Activated CD4-positive, alpha-beta T cell treated with anti-CD3 and anti-CD28 coated beads for 36 hours (primary cell): ENCODE measurements at regions not wholly inside any gene's neighbourhood (a gene's known extent, or its start where the extent isn't known, plus 50 kb on each side); places are given as distances from the start of the nearest gene placed in this dataset.

Experiments
- ATAC-seq: fragments of 200-7000 bp; cut with Tn5 transposase; one replicate; pipeline ENCODE4 v1.10.0; 2021; ENCODE audit warnings: mild to moderate bottlenecking, moderate library complexity
- CTCF ChIA-PET: fragments of 350-600 bp; sonication (Branson Sonifier 250); formaldehyde crosslinking; loops from one replicate; lab custom pipeline; 2021; ENCODE audit warnings: antibody characterized with exemption; lab: Charles Lee
- POLR2A ChIA-PET: fragments of 350-600 bp; sonication (Branson Sonifier 250); formaldehyde crosslinking; loops from one replicate; lab custom pipeline; 2021; ENCODE audit warnings: antibody characterized with exemption, inconsistent platforms; lab: Charles Lee
- DNase-seq: peaks from one replicate; pipeline ENCODE4 v3.0.0-alpha.2; 2020
- H3K27ac Mint-ChIP-seq: one replicate; pipeline ENCODE4 v1.8.0; 2021; ENCODE audit warnings: mixed read lengths
- H3K27me3 Mint-ChIP-seq: one replicate; pipeline ENCODE4 v1.8.0; 2021; ENCODE audit warnings: mixed read lengths
- H3K36me3 Mint-ChIP-seq: one replicate; pipeline ENCODE4 v1.8.0; 2021; ENCODE audit warnings: low read depth, mixed read lengths
- H3K4me1 Mint-ChIP-seq: one replicate; pipeline ENCODE4 v1.8.0; 2021; ENCODE audit warnings: mixed read lengths
- H3K4me3 Mint-ChIP-seq: one replicate; pipeline ENCODE4 v1.8.0; 2021; ENCODE audit warnings: mild to moderate bottlenecking, moderate library complexity, mixed read lengths
- H3K9me3 Mint-ChIP-seq: one replicate; pipeline ENCODE4 v1.8.0; 2021; ENCODE audit warnings: low read depth, mixed read lengths
- intact Hi-C, 2 experiments: fragments of 100-400 bp; cut with DNase I in 1 of 2; cut with micrococcal nuclease in 1 of 2; formaldehyde crosslinking; loops; one replicate each; pipeline versions ENCODE4 v1.14.2 to v1.15.1; 2022 to 2024; cut with DNase I, micrococcal nuclease

- Mint-ChIP-seq H3K36me3 (no peaks in the 10 kb centered on the region), H3K9me3 (peaks cover 2% of the 10 kb centered on the region), H3K27me3 (peaks cover 1% of the 10 kb centered on the region), H3K27ac (no peak overlapping the region), H3K4me3 (no peak overlapping the region), H3K4me1 (no peaks in the 10 kb centered on the region)
- DNase-seq (no peak), ATAC-seq (no peak)
- ChIA-PET CTCF (no interaction called here), POLR2A (no interaction called here)
- intact Hi-C loops, result no loop called here
Measured at GRCh38 chr18:72342933-72343332, 201.2 kb downstream of the CBLN2 start.

- DNase-seq, result no peak
- POLR2A ChIA-PET, result no interaction called here
- no peak for ATAC-seq
- Mint-ChIP-seq H3K9me3 (peaks cover 2% of the 10 kb centered on the region), H3K27ac (no peak overlapping the region), H3K27me3 (peaks cover 1% of the 10 kb centered on the region), H3K4me1 (no peaks in the 10 kb centered on the region), H3K4me3 (no peak overlapping the region), H3K36me3 (no peaks in the 10 kb centered on the region)
- CTCF ChIA-PET, result no interaction called here
- intact Hi-C loops, result no loop called here
Measured at GRCh38 chr18:72339976-72340375, 204.2 kb downstream of the CBLN2 start.

GRCh38 chr18:72336786-72337185 is 207.4 kb downstream of the CBLN2 start:
- no peaks in the 10 kb centered on the region for H3K4me1 Mint-ChIP-seq
- H3K27me3 Mint-ChIP-seq, result peaks cover 1% of the 10 kb centered on the region
- H3K36me3 Mint-ChIP-seq, result no peaks in the 10 kb centered on the region
- ATAC-seq (no peak), DNase-seq (no peak)
- H3K9me3 Mint-ChIP-seq, result peaks cover 4% of the 10 kb centered on the region
- CTCF ChIA-PET, result no interaction called here
- intact Hi-C loops, result no loop called here
- POLR2A ChIA-PET, result no interaction called here
- no peak overlapping the region for H3K4me3 Mint-ChIP-seq
- H3K27ac Mint-ChIP-seq, result no peak overlapping the region

GRCh38 chr18:72329533-72329932 is 214.6 kb downstream of the CBLN2 start:
- H3K4me1 Mint-ChIP-seq, result no peaks in the 10 kb centered on the region
- no peaks in the 10 kb centered on the region for H3K27me3 Mint-ChIP-seq
- ChIA-PET POLR2A (no interaction called here), CTCF (no interaction called here)
- intact Hi-C loops, result no loop called here
- peaks cover 4% of the 10 kb centered on the region for H3K9me3 Mint-ChIP-seq
- DNase-seq (no peak), ATAC-seq (no peak)
- H3K36me3 Mint-ChIP-seq, result no peaks in the 10 kb centered on the region
- no peak overlapping the region for H3K4me3 Mint-ChIP-seq
- no peak overlapping the region for H3K27ac Mint-ChIP-seq

- Mint-ChIP-seq H3K36me3 (no peaks in the 10 kb centered on the region), H3K4me1 (no peaks in the 10 kb centered on the region), H3K27ac (no peak overlapping the region), H3K27me3 (no peaks in the 10 kb centered on the region), H3K9me3 (peaks cover 2% of the 10 kb centered on the region), H3K4me3 (no peak overlapping the region)
- intact Hi-C loops, result no loop called here
- DNase-seq (no peak), ATAC-seq (no peak)
- ChIA-PET POLR2A (no interaction called here), CTCF (no interaction called here)
Measured at GRCh38 chr18:72325307-72325706, 218.8 kb downstream of the CBLN2 start.

GRCh38 chr18:72324677-72325076 is 219.5 kb downstream of the CBLN2 start:
- ATAC-seq, result no peak
- Mint-ChIP-seq H3K4me3 (no peak overlapping the region), H3K4me1 (no peaks in the 10 kb centered on the region), H3K36me3 (no peaks in the 10 kb centered on the region), H3K27me3 (no peaks in the 10 kb centered on the region), H3K9me3 (peaks cover 2% of the 10 kb centered on the region), H3K27ac (no peak overlapping the region)
- DNase-seq, result no peak
- POLR2A ChIA-PET, result no interaction called here
- intact Hi-C loops, result no loop called here
- CTCF ChIA-PET, result no interaction called here

GRCh38 chr18:72316497-72316896 is 227.6 kb downstream of the CBLN2 start:
- Mint-ChIP-seq H3K27ac (no peak overlapping the region), H3K36me3 (no peaks in the 10 kb centered on the region), H3K4me1 (no peaks in the 10 kb centered on the region), H3K27me3 (no peaks in the 10 kb centered on the region), H3K4me3 (no peak overlapping the region), H3K9me3 (peaks cover 3% of the 10 kb centered on the region)
- ATAC-seq (no peak), DNase-seq (no peak)
- ChIA-PET POLR2A (no interaction called here), CTCF (interaction anchor here (0.6 kb wide), 1 partner anchor 51 kb away, joined by 3 read pairs; no protein-coding TSS in a partner anchor)
- intact Hi-C loops, result no loop called here

GRCh38 chr18:72283148-72283925 is 260.8 kb downstream of the CBLN2 start:
- DNase-seq (no peak), ATAC-seq (no peak)
- ChIA-PET CTCF (interaction anchor here (0.6 to 0.7 kb wide), 2 partner anchors 8 to 372 kb away, joined by 3 read pairs; no protein-coding TSS in a partner anchor), POLR2A (no interaction called here)
- intact Hi-C loops, result no loop called here
- Mint-ChIP-seq H3K36me3 (no peaks in the 10 kb centered on the region), H3K9me3 (peaks cover 2% of the 10 kb centered on the region), H3K4me3 (no peak overlapping the region), H3K4me1 (no peaks in the 10 kb centered on the region), H3K27me3 (no peaks in the 10 kb centered on the region), H3K27ac (no peak overlapping the region)

GRCh38 chr18:72273025-72273424 is 271.1 kb downstream of the CBLN2 start:
- no peaks in the 10 kb centered on the region for H3K27me3 Mint-ChIP-seq
- H3K27ac Mint-ChIP-seq, result no peak overlapping the region
- intact Hi-C loops, result no loop called here
- H3K4me3 Mint-ChIP-seq, result no peak overlapping the region
- H3K36me3 Mint-ChIP-seq, result no peaks in the 10 kb centered on the region
- DNase-seq, result no peak
- H3K9me3 Mint-ChIP-seq, result peaks cover 23% of the 10 kb centered on the region
- no peak for ATAC-seq
- ChIA-PET CTCF (no interaction called here), POLR2A (no interaction called here)
- H3K4me1 Mint-ChIP-seq, result no peaks in the 10 kb centered on the region

- intact Hi-C loops, result no loop called here
- CTCF ChIA-PET, result interaction anchor here (0.5 kb wide), 1 partner anchor 18 kb away, joined by 3 read pairs; no protein-coding TSS in a partner anchor
- Mint-ChIP-seq H3K27ac (no peak overlapping the region), H3K9me3 (peaks cover 2% of the 10 kb centered on the region), H3K4me3 (no peak overlapping the region), H3K27me3 (no peaks in the 10 kb centered on the region), H3K4me1 (no peaks in the 10 kb centered on the region), H3K36me3 (no peaks in the 10 kb centered on the region)
- DNase-seq, result no peak
- no peak for ATAC-seq
- POLR2A ChIA-PET, result no interaction called here
Measured at GRCh38 chr18:72261590-72261989, 282.6 kb downstream of the CBLN2 start.

- H3K36me3 Mint-ChIP-seq, result no peaks in the 10 kb centered on the region
- ChIA-PET POLR2A (no interaction called here), CTCF (no interaction called here)
- H3K27me3 Mint-ChIP-seq, result no peaks in the 10 kb centered on the region
- DNase-seq (no peak), ATAC-seq (no peak)
- no peaks in the 10 kb centered on the region for H3K4me1 Mint-ChIP-seq
- intact Hi-C loops, result no loop called here
- no peak overlapping the region for H3K27ac Mint-ChIP-seq
- peaks cover 7% of the 10 kb centered on the region for H3K9me3 Mint-ChIP-seq
- H3K4me3 Mint-ChIP-seq, result no peak overlapping the region
Measured at GRCh38 chr18:72246076-72246475, 298.1 kb downstream of the CBLN2 start.

- ChIA-PET CTCF (no interaction called here), POLR2A (no interaction called here)
- ATAC-seq (no peak), DNase-seq (no peak)
- no peaks in the 10 kb centered on the region for H3K27me3 Mint-ChIP-seq
- no peaks in the 10 kb centered on the region for H3K9me3 Mint-ChIP-seq
- no peaks in the 10 kb centered on the region for H3K4me1 Mint-ChIP-seq
- no peaks in the 10 kb centered on the region for H3K36me3 Mint-ChIP-seq
- intact Hi-C loops, result no loop called here
- no peak overlapping the region for H3K27ac Mint-ChIP-seq
- no peak overlapping the region for H3K4me3 Mint-ChIP-seq
Measured at GRCh38 chr18:72235422-72235821, 308.7 kb downstream of the CBLN2 start.
